DND-41 (cell line): ENCODE measurements at regions not wholly inside any gene's neighbourhood (a gene's known extent, or its start where the extent isn't known, plus 50 kb on each side); places are given as distances from the start of the nearest gene placed in this dataset.
"Not testable (repeated sequence)": the region's sequence is repeated elsewhere in the genome, so short reads cannot be mapped to it uniquely, and the experiment has no call there.

ENCODE experiments used
- ATAC-seq: fragments of 200-7000 bp; cut with Tn5 transposase; 3 replicates; pipeline ENCODE4 v1.9.1; 2021; ENCODE audit warnings: low read depth; ENCODE audit not compliant: insufficient read depth
- DNase-seq: peaks from one replicate; pipeline ENCODE4 v3.0.0-alpha.2; 2020
- H2AFZ ChIP-seq: 2 replicates; pipeline ENCODE4 v1.6.0; 2012; ENCODE audit warnings: low read depth, low read length
- H3K27ac ChIP-seq: 2 replicates; pipeline ENCODE4 v1.5.1; 2012; ENCODE audit warnings: low read length, inconsistent platforms
- H3K27me3 ChIP-seq: fragments of 200-600 bp; sonication (generic); 2 replicates; pipeline ENCODE4 v1.6.0; 2012; ENCODE audit warnings: low read length, mild to moderate bottlenecking, inconsistent platforms; ENCODE audit not compliant: insufficient read depth, poor library complexity
- H3K36me3 ChIP-seq: 2 replicates; pipeline ENCODE4 v1.5.1; 2012; ENCODE audit warnings: low read length, inconsistent platforms; ENCODE audit not compliant: insufficient read depth
- H3K4me1 ChIP-seq: 2 replicates; pipeline ENCODE4 v1.5.1; 2012; ENCODE audit warnings: mild to moderate bottlenecking, low read length; ENCODE audit not compliant: insufficient read depth
- H3K4me2 ChIP-seq: 2 replicates; pipeline ENCODE4 v1.6.0; 2012; ENCODE audit warnings: mild to moderate bottlenecking, moderate library complexity, low read length, inconsistent platforms; ENCODE audit not compliant: insufficient read depth
- H3K4me3 ChIP-seq, 2 experiments: fragments of 200-600 bp in 1 of 2; shearing (Covaris generic) in 1 of 2; 2 replicates each; pipeline ENCODE4 v1.5.1; 2012 to 2016; ENCODE audit warnings: inconsistent platforms in 2 of 2, low read length in 2 of 2, mild to moderate bottlenecking in 2 of 2, low read depth in 1 of 2, moderate library complexity in 1 of 2
- H3K79me2 ChIP-seq: 2 replicates; pipeline ENCODE4 v1.6.0; 2012; ENCODE audit warnings: low read length, inconsistent platforms; ENCODE audit not compliant: insufficient read depth
- H3K9ac ChIP-seq: 2 replicates; pipeline ENCODE4 v1.6.0; 2012; ENCODE audit warnings: low read depth, mild to moderate bottlenecking, inconsistent platforms, low read length, moderate library complexity
- H3K9me3 ChIP-seq: 2 replicates; pipeline ENCODE4 v1.5.1; 2012; ENCODE audit warnings: low read length, moderate library complexity, mild to moderate bottlenecking, inconsistent platforms; ENCODE audit not compliant: insufficient read depth, severe bottlenecking
- H4K20me1 ChIP-seq: 2 replicates; pipeline ENCODE4 v1.6.0; 2012; ENCODE audit warnings: low read length; ENCODE audit not compliant: insufficient read depth
- EZH2 ChIP-seq: IDR thresholded peaks from 3 replicates; pipeline ENCODE4 v1.6.1; 2012; ENCODE audit warnings: borderline replicate concordance, low read depth, mild to moderate bottlenecking, moderate library complexity, low read length, inconsistent platforms; ENCODE audit not compliant: severe bottlenecking
- TF ChIP-seq, protein P1 (sequence below): IDR thresholded peaks from 2 replicates; pipeline ENCODE4 v1.5.1; 2012; ENCODE audit warnings: borderline replicate concordance, low read length, moderate library complexity, mild to moderate bottlenecking; ENCODE audit not compliant: poor library complexity, severe bottlenecking; ENCODE audit errors: extremely low read depth

GRCh38 chr1:228552596-228553176 is 65.5 kb downstream of the RNF187 start:
- H3K27me3 ChIP-seq = no peaks in the 10 kb centered on the region

GRCh38 chr1:228554107-228554506 is 66.9 kb downstream of the RNF187 start:
- Histone ChIP-seq H3K27me3 (no peaks in the 10 kb centered on the region), H4K20me1 (no peaks in the 10 kb centered on the region), H3K36me3 (no peaks in the 10 kb centered on the region), H3K27ac (no peak overlapping the region), H3K4me1 (no peaks in the 10 kb centered on the region), H3K4me2 (no peak overlapping the region), H2AFZ (no peak overlapping the region), H3K79me2 (no peaks in the 10 kb centered on the region), H3K4me3 (no peak overlapping the region), H3K9me3 (no peaks in the 10 kb centered on the region), H3K9ac (no peak overlapping the region)
- no peak for DNase-seq
- no peak for ATAC-seq
- TF ChIP-seq EZH2 = no peak
- TF ChIP-seq, protein P1, sequence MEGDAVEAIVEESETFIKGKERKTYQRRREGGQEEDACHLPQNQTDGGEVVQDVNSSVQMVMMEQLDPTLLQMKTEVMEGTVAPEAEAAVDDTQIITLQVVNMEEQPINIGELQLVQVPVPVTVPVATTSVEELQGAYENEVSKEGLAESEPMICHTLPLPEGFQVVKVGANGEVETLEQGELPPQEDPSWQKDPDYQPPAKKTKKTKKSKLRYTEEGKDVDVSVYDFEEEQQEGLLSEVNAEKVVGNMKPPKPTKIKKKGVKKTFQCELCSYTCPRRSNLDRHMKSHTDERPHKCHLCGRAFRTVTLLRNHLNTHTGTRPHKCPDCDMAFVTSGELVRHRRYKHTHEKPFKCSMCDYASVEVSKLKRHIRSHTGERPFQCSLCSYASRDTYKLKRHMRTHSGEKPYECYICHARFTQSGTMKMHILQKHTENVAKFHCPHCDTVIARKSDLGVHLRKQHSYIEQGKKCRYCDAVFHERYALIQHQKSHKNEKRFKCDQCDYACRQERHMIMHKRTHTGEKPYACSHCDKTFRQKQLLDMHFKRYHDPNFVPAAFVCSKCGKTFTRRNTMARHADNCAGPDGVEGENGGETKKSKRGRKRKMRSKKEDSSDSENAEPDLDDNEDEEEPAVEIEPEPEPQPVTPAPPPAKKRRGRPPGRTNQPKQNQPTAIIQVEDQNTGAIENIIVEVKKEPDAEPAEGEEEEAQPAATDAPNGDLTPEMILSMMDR = no peak

More at GRCh38 chr1:228552596-228553176, 65.5 kb downstream of the RNF187 start:
- Histone ChIP-seq H3K9ac (no peak overlapping the region), H2AFZ (no peak overlapping the region), H3K9me3 (no peaks in the 10 kb centered on the region), H3K36me3 (no peaks in the 10 kb centered on the region), H3K79me2 (no peaks in the 10 kb centered on the region), H3K27ac (no peak overlapping the region), H4K20me1 (no peaks in the 10 kb centered on the region), H3K4me2 (no peak overlapping the region), H3K4me3 (no peak overlapping the region), H3K4me1 (no peaks in the 10 kb centered on the region)
- DNase-seq (no peak), ATAC-seq (no peak)
- no peak for TF ChIP-seq EZH2

DNA sequence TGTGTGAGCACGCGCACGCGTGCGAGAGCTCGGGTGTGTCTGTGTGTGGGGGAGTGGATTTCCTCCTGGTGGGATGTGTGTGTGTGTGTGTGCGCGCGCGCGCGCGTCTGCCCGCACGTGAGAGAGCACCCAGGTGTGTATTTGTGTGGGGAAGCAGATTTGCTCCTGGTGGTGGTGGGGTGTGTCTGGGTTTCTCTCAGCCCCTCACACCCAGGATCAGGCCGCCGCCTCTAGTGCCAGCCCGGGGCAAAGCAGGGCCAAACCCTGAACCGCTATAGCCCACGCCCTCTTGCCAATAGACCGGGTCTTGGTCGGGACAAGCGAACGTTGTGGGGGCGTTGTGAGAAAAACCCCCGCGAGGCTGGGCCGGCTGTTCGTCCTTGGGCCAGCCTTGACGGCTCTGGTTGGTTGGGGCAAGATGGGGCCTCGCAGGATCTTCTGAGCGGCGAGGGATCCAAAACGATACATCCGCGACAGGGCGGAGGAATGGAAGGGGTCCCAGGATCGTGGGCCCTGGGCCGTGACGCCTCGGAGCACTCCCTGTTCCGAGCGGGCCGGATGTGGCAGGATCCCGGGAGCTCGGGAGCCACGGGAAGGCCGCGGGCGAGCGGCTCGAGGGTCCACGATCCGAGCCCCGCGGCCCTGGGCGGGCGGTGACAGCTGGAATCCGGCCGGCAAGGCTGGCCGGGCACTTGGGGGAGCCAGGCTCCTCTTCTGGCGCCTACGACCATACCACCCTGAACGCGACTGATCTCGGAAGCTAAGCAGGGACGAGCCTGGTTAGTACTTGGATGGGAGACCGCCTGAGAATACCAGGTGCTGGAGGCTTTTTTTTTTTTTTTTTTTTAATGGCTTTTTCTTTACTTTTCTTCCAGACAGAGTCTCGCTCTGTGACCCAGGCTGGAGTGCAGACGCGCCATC is 68.2 kb downstream of the RNF187 start:
- Histone ChIP-seq H3K4me3 (no peak overlapping the region), H4K20me1 (no peaks in the 10 kb centered on the region), H3K4me1 (no peaks in the 10 kb centered on the region), H3K36me3 (no peaks in the 10 kb centered on the region), H3K79me2 (no peaks in the 10 kb centered on the region), H3K4me2 (no peak overlapping the region), H3K27me3 (no peaks in the 10 kb centered on the region), H3K27ac (no peak overlapping the region), H2AFZ (no peak overlapping the region), H3K9me3 (no peaks in the 10 kb centered on the region), H3K9ac (no peak overlapping the region)
- peak; percentile 32 for DNase-seq
- TF ChIP-seq, protein P1 = no peak
- no peak for TF ChIP-seq EZH2
- no peak; the same call in 2 of the 3 replicates for ATAC-seq

GRCh38 chr1:228556634-228557430 is 69.7 kb downstream of the RNF187 start:
- H3K4me2 ChIP-seq, H3K9me3 ChIP-seq, H4K20me1 ChIP-seq, H3K36me3 ChIP-seq, ATAC-seq, H3K9ac ChIP-seq, DNase-seq, H3K79me2 ChIP-seq, H3K27me3 ChIP-seq, H3K27ac ChIP-seq, H3K4me3 ChIP-seq, H3K4me1 ChIP-seq, H2AFZ ChIP-seq: not testable (repeated sequence)
